Right lobe of liver (tissue), 4 donors: ENCODE measurements at regions not wholly inside any gene's neighbourhood (a gene's known extent, or its start where the extent isn't known, plus 50 kb on each side); places are given as distances from the start of the nearest gene placed in this dataset.
"Not testable (repeated sequence)": the region's sequence is repeated elsewhere in the genome, so short reads cannot be mapped to it uniquely, and the experiment has no call there.

Experiments used
- CTCF ChIP-seq, 4 donors: fragments of 200-600 bp in 3 of 4; fragments of 450-650 bp in 1 of 4; IDR thresholded peaks; one replicate each; pipeline versions ENCODE4 v1.5.1 to v1.8.0; 2016 to 2022; ENCODE audit warnings: antibody characterized with exemption in 4 of 4, mild to moderate bottlenecking in 2 of 4
- POLR2A ChIP-seq: fragments of 450-650 bp; IDR thresholded peaks from one replicate; pipeline ENCODE4 v1.6.1; 2017; ENCODE audit warnings: antibody characterized with exemption, mild to moderate bottlenecking
- donor health status: DM: no; HTN: no; CAD: no.
- donor health status: DM: no; HTN: no; CAD: no.
- donor health status: DM: no; HTN: yes; CAD: no.

- not testable (repeated sequence) for TF ChIP-seq CTCF (IDR thresholded peaks at IDR 0.05); POLR2A
These were observed 163.5 kb downstream of the PHF8 start for GRCh38 chrX:53880786-53881185.
